OCI-LY7 (cell line): ENCODE measurements at regions not wholly inside any gene's neighbourhood (a gene's known extent, or its start where the extent isn't known, plus 50 kb on each side); places are given as distances from the start of the nearest gene placed in this dataset.

Experiments
- EZH2phosphoT487 ChIP-seq: fragments of 200-600 bp; sonication (generic); IDR thresholded peaks from 2 replicates; pipeline ENCODE4 v1.6.1; 2018; ENCODE audit warnings: low read depth, borderline replicate concordance, mild to moderate bottlenecking, mixed run types, antibody characterized with exemption, low read length, moderate library complexity, mixed read lengths
- TF ChIP-seq, protein P1 (sequence below): fragments of 200-600 bp; sonication (generic); conservative IDR thresholded peaks from 2 replicates; pipeline ENCODE4 v1.5.1; 2014; ENCODE audit warnings: mild to moderate bottlenecking, antibody characterized with exemption, low read length, moderate library complexity, mixed read lengths

DNA sequence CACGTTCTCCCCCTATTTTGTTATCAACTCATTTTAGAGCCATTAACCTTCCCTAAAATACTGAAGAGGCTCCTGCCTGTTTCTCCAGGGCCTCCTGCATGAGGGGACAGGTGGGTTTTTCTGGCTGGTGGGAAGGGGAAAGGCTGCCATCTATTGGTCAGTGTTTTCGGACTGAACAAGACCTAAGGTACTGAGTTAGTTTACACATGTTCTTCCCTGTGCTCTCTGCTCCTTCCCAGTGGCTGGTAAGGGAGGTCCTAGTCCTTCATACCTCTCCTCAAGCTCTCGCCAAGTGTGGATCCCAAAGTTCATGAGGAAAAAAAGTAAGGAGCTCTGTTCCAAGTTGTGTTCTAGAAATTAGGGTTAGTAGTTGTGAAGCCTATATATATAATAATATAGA lies 357.5 kb downstream of the FSCB start:
- TF ChIP-seq, protein P1, sequence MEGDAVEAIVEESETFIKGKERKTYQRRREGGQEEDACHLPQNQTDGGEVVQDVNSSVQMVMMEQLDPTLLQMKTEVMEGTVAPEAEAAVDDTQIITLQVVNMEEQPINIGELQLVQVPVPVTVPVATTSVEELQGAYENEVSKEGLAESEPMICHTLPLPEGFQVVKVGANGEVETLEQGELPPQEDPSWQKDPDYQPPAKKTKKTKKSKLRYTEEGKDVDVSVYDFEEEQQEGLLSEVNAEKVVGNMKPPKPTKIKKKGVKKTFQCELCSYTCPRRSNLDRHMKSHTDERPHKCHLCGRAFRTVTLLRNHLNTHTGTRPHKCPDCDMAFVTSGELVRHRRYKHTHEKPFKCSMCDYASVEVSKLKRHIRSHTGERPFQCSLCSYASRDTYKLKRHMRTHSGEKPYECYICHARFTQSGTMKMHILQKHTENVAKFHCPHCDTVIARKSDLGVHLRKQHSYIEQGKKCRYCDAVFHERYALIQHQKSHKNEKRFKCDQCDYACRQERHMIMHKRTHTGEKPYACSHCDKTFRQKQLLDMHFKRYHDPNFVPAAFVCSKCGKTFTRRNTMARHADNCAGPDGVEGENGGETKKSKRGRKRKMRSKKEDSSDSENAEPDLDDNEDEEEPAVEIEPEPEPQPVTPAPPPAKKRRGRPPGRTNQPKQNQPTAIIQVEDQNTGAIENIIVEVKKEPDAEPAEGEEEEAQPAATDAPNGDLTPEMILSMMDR = peak; percentile 69
- no peak for TF ChIP-seq EZH2phosphoT487
